ENCODE measurements at regions not wholly inside any gene's neighbourhood (a gene's known extent, or its start where the extent isn't known, plus 50 kb on each side); places are given as distances from the start of the nearest gene placed in this dataset.

DNA sequence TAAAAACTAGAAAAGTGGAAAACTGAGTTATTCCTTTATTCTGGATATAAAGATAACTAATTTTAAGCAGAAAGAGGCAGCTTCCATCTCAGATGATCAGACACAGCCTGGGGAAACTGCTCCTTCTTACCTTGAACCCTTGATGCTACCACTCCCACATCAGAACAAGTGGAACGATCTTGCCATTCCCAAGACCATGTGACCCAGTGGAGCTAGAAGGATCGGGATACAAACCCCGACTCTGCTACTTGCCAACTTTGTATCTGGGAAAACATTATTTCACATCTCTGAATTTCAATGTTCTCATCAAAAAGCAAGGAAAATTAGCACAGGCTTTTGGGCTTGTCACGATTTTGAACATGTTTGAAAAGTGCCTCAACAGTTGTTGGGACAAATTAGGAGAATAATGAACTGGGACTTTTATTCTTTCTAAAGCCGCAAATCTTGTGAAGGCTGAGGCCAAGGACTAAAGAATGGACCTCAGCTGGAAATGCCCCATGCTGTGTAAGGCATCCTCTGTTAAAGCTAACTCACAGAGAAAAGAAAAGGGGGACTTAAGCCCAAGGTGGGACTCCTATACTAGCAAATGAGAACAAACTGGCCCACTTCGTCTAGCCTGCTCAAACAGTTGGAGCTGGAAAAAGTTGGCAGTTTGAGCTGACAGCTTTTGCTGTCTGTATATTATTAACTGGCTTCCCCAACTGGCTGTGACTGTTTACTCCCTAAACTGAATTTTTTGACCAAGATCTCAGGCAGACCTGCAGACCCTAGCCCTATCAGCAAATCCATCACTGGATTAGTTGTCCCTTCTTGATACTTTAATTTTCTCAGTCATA is 552.3 kb downstream of the EFNA5 start:
- no peak overlapping the region for H3K4me2 ChIP-seq (ENCODE audit: low read length)
- peak overlapping the region; percentile 70 for H3K4ac ChIP-seq (ENCODE audit: low read depth, low read length)
- peak overlapping the region; percentile 18 for H3K18ac ChIP-seq (ENCODE audit: low read length)
- H2AK5ac ChIP-seq (ENCODE audit: low read length) = no peak overlapping the region
- no peak overlapping the region for H4K5ac ChIP-seq (ENCODE audit: low read length)
- H3K9ac ChIP-seq (ENCODE audit: low read length) = no peak overlapping the region
- no peak overlapping the region for H2BK120ac ChIP-seq (ENCODE audit: low read depth, low read length)
- no CpG with 5 or more reads among the region's 6 CpGs for WGBS (ENCODE audit: extremely low coverage, insufficient coverage, low lambda C conversion rate)
- H4K8ac ChIP-seq (ENCODE audit: low read depth, low read length) = no peak overlapping the region
- H3K23ac ChIP-seq (ENCODE audit: low read length) = no peak overlapping the region
- H2BK5ac ChIP-seq (ENCODE audit: low read length) = peak overlapping the region; percentile 20
- no peaks in the 10 kb centered on the region for H3K36me3 ChIP-seq (ENCODE audit: control insufficient read depth, insufficient read depth, low read length)
- H3K79me1 ChIP-seq (ENCODE audit: low read length) = no peaks in the 10 kb centered on the region
- H3K27ac ChIP-seq (ENCODE audit: low read depth, low read length) = no peak overlapping the region
- no peak overlapping the region for H2BK15ac ChIP-seq (replicated peaks; ENCODE audit: low read depth)
- H3K27me3 ChIP-seq (ENCODE audit: insufficient read depth, low read length, poor library complexity) = no peaks in the 10 kb centered on the region
- H3K4me3 ChIP-seq (ENCODE audit: low read length) = no peak overlapping the region
- H3K79me2 ChIP-seq (ENCODE audit: control insufficient read depth, insufficient read depth, low read length) = no peaks in the 10 kb centered on the region
- peak; percentile 30 for DNase-seq
- H3K56ac ChIP-seq (ENCODE audit: low read length) = peak overlapping the region; percentile 11
- peaks cover 4% of the 10 kb centered on the region for H3K4me1 ChIP-seq (ENCODE audit: control insufficient read depth, low read depth, low read length)

- no CpG with 5 or more reads among the region's 5 CpGs for WGBS (ENCODE audit: extremely low coverage, insufficient coverage, low lambda C conversion rate)
- no peaks in the 10 kb centered on the region for H3K36me3 ChIP-seq (ENCODE audit: control insufficient read depth, insufficient read depth, low read length)
- no peaks in the 10 kb centered on the region for H3K4me1 ChIP-seq (ENCODE audit: control insufficient read depth, low read depth, low read length)
- H3K56ac ChIP-seq (ENCODE audit: low read length) = no peak overlapping the region
- H4K8ac ChIP-seq (ENCODE audit: low read depth, low read length) = no peak overlapping the region
- no peak overlapping the region for H3K23ac ChIP-seq (ENCODE audit: low read length)
- H2BK5ac ChIP-seq (ENCODE audit: low read length) = no peak overlapping the region
- no peaks in the 10 kb centered on the region for H3K79me2 ChIP-seq (ENCODE audit: control insufficient read depth, insufficient read depth, low read length)
- no peak overlapping the region for H3K4me3 ChIP-seq (ENCODE audit: low read length)
- no peak for DNase-seq
- no peaks in the 10 kb centered on the region for H3K27me3 ChIP-seq (ENCODE audit: insufficient read depth, low read length, poor library complexity)
- no peak overlapping the region for H3K27ac ChIP-seq (ENCODE audit: low read depth, low read length)
- no peak overlapping the region for H2AK5ac ChIP-seq (ENCODE audit: low read length)
- H3K4me2 ChIP-seq (ENCODE audit: low read length) = no peak overlapping the region
- H3K79me1 ChIP-seq (ENCODE audit: low read length) = no peaks in the 10 kb centered on the region
- no peak overlapping the region for H2BK15ac ChIP-seq (replicated peaks; ENCODE audit: low read depth)
- H3K18ac ChIP-seq (ENCODE audit: low read length) = no peak overlapping the region
- no peak overlapping the region for H3K9ac ChIP-seq (ENCODE audit: low read length)
- H2BK120ac ChIP-seq (ENCODE audit: low read depth, low read length) = no peak overlapping the region
- no peak overlapping the region for H3K4ac ChIP-seq (ENCODE audit: low read depth, low read length)
- no peak overlapping the region for H4K5ac ChIP-seq (ENCODE audit: low read length)
These were observed 558.5 kb downstream of the EFNA5 start for GRCh38 chr5:107112216-107112615.

DNA sequence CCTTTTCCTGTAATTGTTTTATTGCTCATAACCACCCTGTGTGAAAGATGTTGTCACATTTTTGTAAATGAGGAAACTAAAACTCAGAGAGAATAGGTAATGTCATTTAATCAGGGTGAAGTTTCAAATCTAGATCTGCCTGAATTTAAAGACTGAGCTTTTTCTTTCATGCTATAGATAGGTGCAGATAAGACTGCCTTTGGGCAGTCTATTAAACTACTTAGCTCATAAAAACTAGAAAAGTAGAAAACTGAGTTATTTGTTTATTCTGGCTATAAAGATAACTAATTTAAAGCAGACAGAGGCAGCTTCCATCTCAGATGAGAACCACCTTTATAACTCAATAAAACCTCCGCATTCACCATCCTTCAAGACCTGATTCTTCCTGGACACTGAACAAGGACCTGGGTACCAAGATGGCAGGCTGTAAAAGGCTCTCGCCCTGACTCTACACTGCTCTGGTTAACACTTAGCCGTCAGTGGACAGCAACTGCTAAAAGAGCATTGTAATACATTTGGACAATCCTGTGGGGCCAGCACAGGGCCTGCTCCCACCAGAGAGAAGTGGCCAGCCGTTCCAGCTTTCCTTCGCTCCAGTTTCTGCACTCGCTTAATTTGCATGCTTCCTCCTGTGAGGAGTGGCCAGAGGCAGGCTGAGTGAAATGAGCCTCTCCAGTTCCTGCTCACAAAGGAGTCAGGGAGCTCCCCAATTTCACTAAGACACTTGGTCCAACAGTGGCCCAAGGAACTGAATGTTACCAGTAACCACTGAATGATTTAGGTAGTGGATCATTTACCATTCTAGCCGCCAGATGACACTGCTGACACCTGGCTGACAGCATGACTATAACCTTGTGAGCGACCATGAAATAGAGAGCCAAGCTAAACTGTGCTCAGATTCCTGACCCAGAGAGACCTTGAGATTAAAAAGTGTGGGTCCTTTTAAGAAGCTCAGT is 566.4 kb downstream of the EFNA5 start:
- H4K8ac ChIP-seq (ENCODE audit: low read depth, low read length) = no peak overlapping the region
- H3K79me2 ChIP-seq (ENCODE audit: control insufficient read depth, insufficient read depth, low read length) = no peaks in the 10 kb centered on the region
- H3K23ac ChIP-seq (ENCODE audit: low read length) = no peak overlapping the region
- no peak overlapping the region for H3K4ac ChIP-seq (ENCODE audit: low read depth, low read length)
- no peak overlapping the region for H3K18ac ChIP-seq (ENCODE audit: low read length)
- DNase-seq = peak; percentile 70
- H2BK15ac ChIP-seq (replicated peaks; ENCODE audit: low read depth) = no peak overlapping the region
- no peaks in the 10 kb centered on the region for H3K4me1 ChIP-seq (ENCODE audit: control insufficient read depth, low read depth, low read length)
- WGBS (ENCODE audit: extremely low coverage, insufficient coverage, low lambda C conversion rate) = no CpG with 5 or more reads among the region's 8 CpGs
- no peak overlapping the region for H2AK5ac ChIP-seq (ENCODE audit: low read length)
- no peak overlapping the region for H3K27ac ChIP-seq (ENCODE audit: low read depth, low read length)
- no peak overlapping the region for H2BK120ac ChIP-seq (ENCODE audit: low read depth, low read length)
- H3K27me3 ChIP-seq (ENCODE audit: insufficient read depth, low read length, poor library complexity) = no peaks in the 10 kb centered on the region
- H3K36me3 ChIP-seq (ENCODE audit: control insufficient read depth, insufficient read depth, low read length) = no peaks in the 10 kb centered on the region
- no peak overlapping the region for H3K4me3 ChIP-seq (ENCODE audit: low read length)
- no peak overlapping the region for H2BK5ac ChIP-seq (ENCODE audit: low read length)
- H3K56ac ChIP-seq (ENCODE audit: low read length) = peak overlapping the region; percentile 0
- no peak overlapping the region for H4K5ac ChIP-seq (ENCODE audit: low read length)
- no peak overlapping the region for H3K9ac ChIP-seq (ENCODE audit: low read length)
- no peak overlapping the region for H3K4me2 ChIP-seq (ENCODE audit: low read length)
- no peaks in the 10 kb centered on the region for H3K79me1 ChIP-seq (ENCODE audit: low read length)

GRCh38 chr5:107103522-107103921 is 567.2 kb downstream of the EFNA5 start:
- no peak overlapping the region for H2BK5ac ChIP-seq (ENCODE audit: low read length)
- no peaks in the 10 kb centered on the region for H3K27me3 ChIP-seq (ENCODE audit: insufficient read depth, low read length, poor library complexity)
- no peak overlapping the region for H3K23ac ChIP-seq (ENCODE audit: low read length)
- H3K56ac ChIP-seq (ENCODE audit: low read length) = no peak overlapping the region
- H2BK15ac ChIP-seq (replicated peaks; ENCODE audit: low read depth) = no peak overlapping the region
- WGBS (ENCODE audit: extremely low coverage, insufficient coverage, low lambda C conversion rate) = no CpG with 5 or more reads among the region's 3 CpGs
- DNase-seq = no peak
- no peak overlapping the region for H3K4ac ChIP-seq (ENCODE audit: low read depth, low read length)
- no peak overlapping the region for H3K9ac ChIP-seq (ENCODE audit: low read length)
- H3K79me2 ChIP-seq (ENCODE audit: control insufficient read depth, insufficient read depth, low read length) = no peaks in the 10 kb centered on the region
- H3K4me1 ChIP-seq (ENCODE audit: control insufficient read depth, low read depth, low read length) = no peaks in the 10 kb centered on the region
- no peaks in the 10 kb centered on the region for H3K36me3 ChIP-seq (ENCODE audit: control insufficient read depth, insufficient read depth, low read length)
- no peak overlapping the region for H2AK5ac ChIP-seq (ENCODE audit: low read length)
- no peaks in the 10 kb centered on the region for H3K79me1 ChIP-seq (ENCODE audit: low read length)
- no peak overlapping the region for H4K5ac ChIP-seq (ENCODE audit: low read length)
- H2BK120ac ChIP-seq (ENCODE audit: low read depth, low read length) = no peak overlapping the region
- no peak overlapping the region for H3K18ac ChIP-seq (ENCODE audit: low read length)
- H3K27ac ChIP-seq (ENCODE audit: low read depth, low read length) = no peak overlapping the region
- no peak overlapping the region for H3K4me2 ChIP-seq (ENCODE audit: low read length)
- H4K8ac ChIP-seq (ENCODE audit: low read depth, low read length) = no peak overlapping the region
- no peak overlapping the region for H3K4me3 ChIP-seq (ENCODE audit: low read length)

DNA sequence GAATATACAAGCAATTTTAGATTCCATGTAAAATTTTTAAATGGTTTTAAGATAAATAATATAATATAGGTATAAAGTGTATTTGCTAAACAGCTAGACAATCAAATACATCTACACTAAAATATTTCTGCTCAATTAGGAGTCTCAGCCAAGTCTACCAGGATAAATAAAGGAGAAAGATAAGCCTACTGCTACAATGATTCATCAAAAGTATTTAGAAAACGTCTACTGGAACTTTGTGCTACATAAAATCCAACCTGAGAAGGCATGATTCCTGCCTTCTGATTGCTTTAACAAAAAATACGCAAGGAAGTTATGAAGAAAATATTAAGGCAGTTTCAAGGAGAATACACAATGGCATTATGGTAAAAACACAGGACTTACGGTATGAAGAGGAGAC is 570.6 kb downstream of the EFNA5 start:
- no peaks in the 10 kb centered on the region for H3K27me3 ChIP-seq (ENCODE audit: insufficient read depth, low read length, poor library complexity)
- H3K36me3 ChIP-seq (ENCODE audit: control insufficient read depth, insufficient read depth, low read length) = no peaks in the 10 kb centered on the region
- H3K79me2 ChIP-seq (ENCODE audit: control insufficient read depth, insufficient read depth, low read length) = no peaks in the 10 kb centered on the region
- no peak overlapping the region for H3K23ac ChIP-seq (ENCODE audit: low read length)
- H3K4me3 ChIP-seq (ENCODE audit: low read length) = no peak overlapping the region
- H4K5ac ChIP-seq (ENCODE audit: low read length) = no peak overlapping the region
- no peaks in the 10 kb centered on the region for H3K4me1 ChIP-seq (ENCODE audit: control insufficient read depth, low read depth, low read length)
- H3K18ac ChIP-seq (ENCODE audit: low read length) = no peak overlapping the region
- no peak overlapping the region for H3K4me2 ChIP-seq (ENCODE audit: low read length)
- no peak overlapping the region for H2BK120ac ChIP-seq (ENCODE audit: low read depth, low read length)
- no peaks in the 10 kb centered on the region for H3K79me1 ChIP-seq (ENCODE audit: low read length)
- H2BK15ac ChIP-seq (replicated peaks; ENCODE audit: low read depth) = no peak overlapping the region
- H3K56ac ChIP-seq (ENCODE audit: low read length) = no peak overlapping the region
- no peak overlapping the region for H4K8ac ChIP-seq (ENCODE audit: low read depth, low read length)
- no peak overlapping the region for H2BK5ac ChIP-seq (ENCODE audit: low read length)
- no CpG with 5 or more reads among the region's 3 CpGs for WGBS (ENCODE audit: extremely low coverage, insufficient coverage, low lambda C conversion rate)
- H2AK5ac ChIP-seq (ENCODE audit: low read length) = no peak overlapping the region
- H3K9ac ChIP-seq (ENCODE audit: low read length) = no peak overlapping the region
- H3K4ac ChIP-seq (ENCODE audit: low read depth, low read length) = no peak overlapping the region
- no peak overlapping the region for H3K27ac ChIP-seq (ENCODE audit: low read depth, low read length)
- DNase-seq = no peak
